ENCODE measurements at regions not wholly inside any gene's neighbourhood (a gene's known extent, or its start where the extent isn't known, plus 50 kb on each side); places are given as distances from the start of the nearest gene placed in this dataset.
"Not testable (repeated sequence)": the region's sequence is repeated elsewhere in the genome, so short reads cannot be mapped to it uniquely, and the experiment has no call there.

DNA sequence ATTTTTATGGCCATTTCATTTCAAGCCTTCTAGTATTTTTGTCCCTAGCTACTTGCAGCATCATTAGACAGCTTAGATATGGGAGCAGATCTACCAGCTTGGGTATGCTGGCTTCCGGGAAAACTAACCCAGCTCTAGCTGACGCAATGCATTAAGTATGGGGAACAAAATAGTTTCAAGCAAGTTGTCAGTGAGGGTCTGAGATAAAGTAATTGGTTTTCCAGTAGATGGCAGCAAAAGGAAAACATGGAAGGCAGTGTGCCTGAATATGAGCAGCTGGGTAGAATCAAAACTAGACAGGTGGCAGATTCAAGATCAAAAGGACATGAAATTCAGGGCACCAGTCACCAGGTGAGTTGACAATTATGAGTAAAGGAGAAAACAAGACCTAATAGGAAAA lies 340.9 kb upstream of the CTSO start:
- no peak overlapping the region for H3K4me3 ChIP-seq (ENCODE audit: low read length)
- H3K27ac ChIP-seq (ENCODE audit: low read length), result no peak overlapping the region
- H3K9ac ChIP-seq (ENCODE audit: low read depth, low read length), result no peak overlapping the region
- no peaks in the 10 kb centered on the region for H3K36me3 ChIP-seq (ENCODE audit: insufficient read depth, low read depth, low read length)
- no peaks in the 10 kb centered on the region; the same call in 1 of the 2 replicates for H3K4me1 ChIP-seq (ENCODE audit: insufficient read depth, low read length)
- H3K27me3 ChIP-seq (ENCODE audit: insufficient read depth, low read length), result no peaks in the 10 kb centered on the region
- H3K9me3 ChIP-seq (ENCODE audit: insufficient read depth, low read depth, low read length), result no peaks in the 10 kb centered on the region

DNA sequence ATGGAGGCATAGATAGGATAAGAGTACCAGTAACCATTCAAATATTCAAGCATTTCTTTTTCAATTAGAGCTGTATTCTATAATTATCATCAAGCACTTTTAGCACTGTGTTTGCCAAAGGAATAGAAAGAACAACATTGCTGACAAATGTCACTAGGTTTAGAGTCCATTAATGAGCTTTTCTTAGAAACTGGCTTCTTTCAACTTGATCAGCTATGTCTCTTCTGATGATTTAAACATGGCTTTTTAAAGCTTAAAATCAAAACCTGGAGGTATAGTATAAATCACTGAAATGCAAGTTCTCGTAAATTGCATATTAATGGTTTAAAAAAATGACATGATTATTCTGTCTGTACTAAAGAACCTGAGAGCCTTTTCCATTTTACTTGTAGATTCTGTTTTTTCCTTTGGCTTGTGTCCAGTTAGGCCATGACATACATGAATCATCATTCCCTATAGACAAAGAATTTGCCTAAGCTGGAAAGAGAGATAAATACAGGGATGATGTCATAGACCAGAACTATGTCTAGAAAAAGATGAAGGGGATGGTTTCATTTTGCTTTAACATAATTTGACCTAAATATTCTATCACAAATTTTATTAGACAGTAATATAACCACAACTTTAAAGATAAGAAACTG lies 340.1 kb upstream of the CTSO start:
- H3K27ac ChIP-seq (ENCODE audit: low read length), result no peak overlapping the region
- no peaks in the 10 kb centered on the region for H3K27me3 ChIP-seq (ENCODE audit: insufficient read depth, low read length)
- no peak overlapping the region for H3K4me3 ChIP-seq (ENCODE audit: low read length)
- H3K4me1 ChIP-seq (ENCODE audit: insufficient read depth, low read length), result no peaks in the 10 kb centered on the region; the same call in 1 of the 2 replicates
- no peaks in the 10 kb centered on the region for H3K9me3 ChIP-seq (ENCODE audit: insufficient read depth, low read depth, low read length)
- H3K36me3 ChIP-seq (ENCODE audit: insufficient read depth, low read depth, low read length), result no peaks in the 10 kb centered on the region
- no peak overlapping the region for H3K9ac ChIP-seq (ENCODE audit: low read depth, low read length)

DNA sequence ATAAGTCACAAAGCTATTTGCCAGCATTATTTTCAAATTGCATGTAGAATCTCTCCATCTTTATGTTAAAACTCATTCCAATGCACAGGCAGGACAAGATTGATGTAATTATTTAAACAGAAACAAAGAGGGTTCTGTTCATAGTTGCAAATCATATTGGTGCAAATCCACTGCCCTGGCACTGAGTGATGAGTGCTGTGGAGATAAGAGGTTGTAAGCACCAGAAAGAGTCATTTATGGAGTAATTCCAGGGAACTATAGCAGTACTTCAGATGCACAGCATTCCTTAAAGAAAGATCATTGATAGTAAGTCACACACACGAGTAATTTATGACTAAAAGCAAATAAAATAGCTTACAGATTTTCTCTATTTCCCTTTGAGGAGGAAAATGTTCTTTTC lies 337.7 kb upstream of the CTSO start:
- H3K9ac ChIP-seq (ENCODE audit: low read depth, low read length), result no peak overlapping the region
- no peaks in the 10 kb centered on the region for H3K9me3 ChIP-seq (ENCODE audit: insufficient read depth, low read depth, low read length)
- H3K36me3 ChIP-seq (ENCODE audit: insufficient read depth, low read depth, low read length), result no peaks in the 10 kb centered on the region
- no peaks in the 10 kb centered on the region for H3K27me3 ChIP-seq (ENCODE audit: insufficient read depth, low read length)
- no peaks in the 10 kb centered on the region; the same call in 1 of the 2 replicates for H3K4me1 ChIP-seq (ENCODE audit: insufficient read depth, low read length)
- no peak overlapping the region for H3K27ac ChIP-seq (ENCODE audit: low read length)
- H3K4me3 ChIP-seq (ENCODE audit: low read length), result no peak overlapping the region

DNA sequence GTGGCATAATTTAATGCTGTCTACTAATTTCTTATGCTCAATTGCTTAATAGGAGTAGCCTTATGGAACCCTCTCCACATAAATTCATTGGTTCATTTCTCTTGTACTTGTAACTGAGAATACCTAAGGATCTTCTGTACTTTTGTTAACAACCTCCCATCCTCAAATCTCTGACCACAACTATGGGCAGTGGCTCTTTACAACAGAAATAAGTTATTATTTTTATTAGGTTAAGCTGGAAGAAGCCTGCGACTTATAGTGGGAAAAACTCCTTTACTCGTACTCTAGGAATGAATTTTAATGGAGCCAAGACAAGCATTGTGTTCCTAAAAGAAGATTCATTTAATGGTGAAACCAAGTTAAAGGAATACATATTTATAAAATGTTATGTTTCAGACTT lies 337.1 kb upstream of the CTSO start:
- Histone ChIP-seq H3K9ac (ENCODE audit: low read depth, low read length) (no peak overlapping the region), H3K36me3 (ENCODE audit: insufficient read depth, low read depth, low read length) (no peaks in the 10 kb centered on the region), H3K9me3 (ENCODE audit: insufficient read depth, low read depth, low read length) (no peaks in the 10 kb centered on the region), H3K4me3 (ENCODE audit: low read length) (no peak overlapping the region; the same call in 1 of the 2 replicates), H3K27me3 (ENCODE audit: insufficient read depth, low read length) (no peaks in the 10 kb centered on the region), H3K4me1 (ENCODE audit: insufficient read depth, low read length) (no peaks in the 10 kb centered on the region; the same call in 1 of the 2 replicates), H3K27ac (ENCODE audit: low read length) (no peak overlapping the region)

DNA sequence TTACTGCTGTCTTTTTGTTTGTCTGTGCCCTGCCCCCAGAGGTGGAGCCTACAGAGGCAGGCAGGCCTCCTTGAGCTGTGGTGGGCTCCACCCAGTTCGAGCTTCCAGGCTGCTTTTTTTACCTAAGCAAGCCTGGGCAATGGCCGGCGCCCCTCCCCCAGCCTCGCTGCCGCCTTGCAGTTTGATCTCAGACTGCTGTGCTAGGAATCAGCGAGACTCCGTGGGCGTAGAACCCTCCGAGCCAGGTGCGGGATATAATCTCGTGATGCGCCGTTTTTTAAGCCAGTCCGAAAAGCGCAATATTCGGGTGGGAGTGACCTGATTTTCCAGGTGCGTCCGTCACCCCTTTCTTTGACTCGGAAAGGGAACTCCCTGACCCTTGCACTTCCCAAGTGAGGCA lies 336.4 kb upstream of the CTSO start:
- not testable (repeated sequence) for H3K4me1 ChIP-seq (ENCODE audit: insufficient read depth, low read length); H3K9ac ChIP-seq (ENCODE audit: low read depth, low read length); H3K9me3 ChIP-seq (ENCODE audit: insufficient read depth, low read depth, low read length); H3K4me3 ChIP-seq (ENCODE audit: low read length); H3K27me3 ChIP-seq (ENCODE audit: insufficient read depth, low read length); H3K36me3 ChIP-seq (ENCODE audit: insufficient read depth, low read depth, low read length); H3K27ac ChIP-seq (ENCODE audit: low read length)

DNA sequence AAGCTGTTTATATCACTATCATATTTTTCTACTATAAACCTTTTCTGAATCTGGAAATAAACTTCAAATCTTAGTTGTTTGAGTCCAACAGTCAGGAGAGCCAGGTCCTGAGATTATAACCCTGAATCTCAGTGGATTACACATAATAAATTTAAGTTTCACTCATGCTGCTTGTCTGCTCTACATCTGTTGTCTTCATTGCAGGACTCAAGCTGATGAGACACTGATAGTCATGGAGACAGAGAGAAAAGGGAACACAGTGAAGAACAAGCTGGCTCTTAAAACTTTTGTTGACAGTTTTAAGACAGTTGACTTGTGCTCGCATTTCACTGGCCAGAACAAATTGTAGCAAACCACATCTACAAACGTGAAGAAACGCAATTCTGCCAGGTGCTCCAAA lies 327.0 kb upstream of the CTSO start:
- no peak overlapping the region for H3K27ac ChIP-seq (ENCODE audit: low read length)
- H3K4me3 ChIP-seq (ENCODE audit: low read length), result no peak overlapping the region
- no peaks in the 10 kb centered on the region for H3K36me3 ChIP-seq (ENCODE audit: insufficient read depth, low read depth, low read length)
- no peaks in the 10 kb centered on the region; the same call in 1 of the 2 replicates for H3K9me3 ChIP-seq (ENCODE audit: insufficient read depth, low read depth, low read length)
- H3K9ac ChIP-seq (ENCODE audit: low read depth, low read length), result no peak overlapping the region
- H3K4me1 ChIP-seq (ENCODE audit: insufficient read depth, low read length), result no peaks in the 10 kb centered on the region
- no peaks in the 10 kb centered on the region for H3K27me3 ChIP-seq (ENCODE audit: insufficient read depth, low read length)

DNA sequence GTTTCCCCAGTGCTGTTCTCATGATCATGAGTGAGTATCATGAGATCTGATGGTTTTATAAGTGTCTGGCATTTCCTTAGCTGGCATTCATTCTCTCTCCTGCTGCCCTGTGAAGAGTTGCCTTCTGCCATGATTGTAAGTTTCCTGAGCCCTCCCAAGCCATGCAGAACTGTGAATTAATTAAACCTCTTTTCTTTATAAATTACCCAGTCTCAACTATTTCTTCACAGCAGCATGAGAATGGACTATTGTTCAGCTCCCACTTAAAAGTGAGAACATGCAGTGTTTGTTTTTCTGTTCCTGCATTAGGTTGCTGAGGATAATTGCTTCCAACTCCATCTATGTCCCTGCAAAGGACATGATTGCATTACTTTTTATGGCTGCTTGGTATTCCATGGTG lies 311.7 kb upstream of the CTSO start:
- Histone ChIP-seq H3K27me3 (ENCODE audit: insufficient read depth, low read length) (no peaks in the 10 kb centered on the region), H3K4me1 (ENCODE audit: insufficient read depth, low read length) (no peaks in the 10 kb centered on the region), H3K9ac (ENCODE audit: low read depth, low read length) (no peak overlapping the region), H3K9me3 (ENCODE audit: insufficient read depth, low read depth, low read length) (no peaks in the 10 kb centered on the region; the same call in 1 of the 2 replicates), H3K27ac (ENCODE audit: low read length) (no peak overlapping the region), H3K4me3 (ENCODE audit: low read length) (no peak overlapping the region), H3K36me3 (ENCODE audit: insufficient read depth, low read depth, low read length) (no peaks in the 10 kb centered on the region)

DNA sequence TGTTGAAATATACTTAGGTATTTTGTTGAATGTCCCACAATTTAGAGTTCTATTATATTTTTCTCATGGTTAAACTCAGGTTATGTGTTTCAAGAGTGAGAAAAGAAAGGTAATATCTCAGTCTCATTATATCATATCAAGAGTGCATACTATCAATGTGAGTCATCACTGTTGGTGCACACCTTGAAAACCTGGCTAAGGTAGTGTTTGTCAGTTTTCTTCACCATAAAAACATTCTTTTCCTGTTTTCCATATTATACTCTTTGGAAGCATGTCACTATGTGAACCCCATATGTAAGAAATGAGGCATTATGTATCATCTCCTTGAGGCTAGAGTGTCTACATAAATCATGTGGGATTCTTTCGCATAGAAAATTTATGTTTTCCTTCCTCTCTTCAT lies 307.6 kb upstream of the CTSO start:
- Histone ChIP-seq H3K36me3 (ENCODE audit: insufficient read depth, low read depth, low read length) (no peaks in the 10 kb centered on the region), H3K4me1 (ENCODE audit: insufficient read depth, low read length) (no peaks in the 10 kb centered on the region), H3K9me3 (ENCODE audit: insufficient read depth, low read depth, low read length) (no peaks in the 10 kb centered on the region; the same call in 1 of the 2 replicates), H3K27ac (ENCODE audit: low read length) (no peak overlapping the region), H3K4me3 (ENCODE audit: low read length) (no peak overlapping the region), H3K27me3 (ENCODE audit: insufficient read depth, low read length) (no peaks in the 10 kb centered on the region), H3K9ac (ENCODE audit: low read depth, low read length) (no peak overlapping the region)

DNA sequence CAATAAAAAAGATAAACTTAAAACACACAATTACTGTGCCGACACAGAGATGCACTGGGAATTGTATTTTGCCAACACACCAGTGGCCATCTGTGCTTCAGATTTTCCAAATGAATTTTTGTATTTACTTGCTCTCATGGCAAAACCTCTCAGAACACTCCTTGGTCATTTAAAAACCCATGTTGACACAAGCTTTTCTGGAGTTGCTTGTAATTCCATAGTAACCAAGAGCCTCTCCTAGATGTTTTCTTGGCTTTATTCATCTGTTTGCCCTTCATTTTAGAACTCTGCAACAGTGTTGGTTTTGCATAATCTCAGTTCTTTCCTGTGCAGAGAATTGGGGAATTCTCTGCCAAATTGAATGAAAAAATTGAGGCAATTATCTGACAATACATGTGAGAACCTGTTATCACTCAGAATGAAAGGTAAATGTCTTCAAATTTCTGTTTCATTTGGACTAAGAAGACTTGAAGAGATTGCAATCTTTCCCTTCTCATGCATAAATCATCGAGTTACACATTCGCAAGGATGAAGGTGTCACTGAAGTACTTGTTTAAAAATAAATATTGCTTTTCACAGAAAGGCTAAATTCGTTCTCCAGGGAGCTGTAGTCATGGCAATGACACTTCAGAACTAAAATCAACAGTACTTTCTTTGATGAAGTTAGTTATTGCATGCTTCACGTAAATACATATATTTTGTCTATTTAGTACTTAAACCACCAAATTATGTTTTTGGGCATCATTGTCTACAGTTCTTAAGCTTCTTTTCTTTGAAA lies 301.8 kb upstream of the CTSO start:
- Histone ChIP-seq H3K27ac (ENCODE audit: low read length) (no peak overlapping the region), H3K4me3 (ENCODE audit: low read length) (no peak overlapping the region), H3K36me3 (ENCODE audit: insufficient read depth, low read depth, low read length) (no peaks in the 10 kb centered on the region), H3K4me1 (ENCODE audit: insufficient read depth, low read length) (no peaks in the 10 kb centered on the region), H3K9ac (ENCODE audit: low read depth, low read length) (no peak overlapping the region), H3K9me3 (ENCODE audit: insufficient read depth, low read depth, low read length) (no peaks in the 10 kb centered on the region), H3K27me3 (ENCODE audit: insufficient read depth, low read length) (no peaks in the 10 kb centered on the region)

DNA sequence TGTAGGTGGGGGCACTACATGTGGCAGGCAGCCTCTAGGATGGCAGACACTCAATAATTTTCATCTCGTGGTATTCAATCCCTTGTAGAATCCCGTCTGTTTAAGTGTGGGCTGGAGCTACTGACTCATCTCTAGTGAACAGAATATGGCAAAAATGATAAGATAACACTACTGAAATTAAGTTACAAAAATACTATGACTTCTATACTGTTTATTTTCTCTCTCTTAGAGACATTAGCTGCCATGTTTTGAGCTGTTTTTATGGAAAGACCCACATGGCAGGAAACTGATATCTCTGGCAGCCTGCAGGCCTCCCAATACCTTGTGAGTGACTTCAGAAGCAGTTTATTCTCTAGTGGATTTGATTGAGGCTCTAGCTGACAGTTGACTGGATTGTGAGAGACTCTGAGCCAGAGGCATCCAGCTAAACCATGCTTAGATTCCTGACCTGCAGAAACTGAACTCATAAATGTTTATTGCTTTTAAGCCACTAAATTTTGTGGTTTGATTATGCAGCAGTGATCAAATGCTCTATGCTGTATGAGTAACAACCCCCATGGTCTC lies 298.8 kb upstream of the CTSO start:
- H3K27me3 ChIP-seq (ENCODE audit: insufficient read depth, low read length), result no peaks in the 10 kb centered on the region
- H3K4me3 ChIP-seq (ENCODE audit: low read length), result no peak overlapping the region
- no peaks in the 10 kb centered on the region for H3K4me1 ChIP-seq (ENCODE audit: insufficient read depth, low read length)
- no peaks in the 10 kb centered on the region for H3K9me3 ChIP-seq (ENCODE audit: insufficient read depth, low read depth, low read length)
- no peak overlapping the region for H3K27ac ChIP-seq (ENCODE audit: low read length)
- no peak overlapping the region for H3K9ac ChIP-seq (ENCODE audit: low read depth, low read length)
- H3K36me3 ChIP-seq (ENCODE audit: insufficient read depth, low read depth, low read length), result no peaks in the 10 kb centered on the region

DNA sequence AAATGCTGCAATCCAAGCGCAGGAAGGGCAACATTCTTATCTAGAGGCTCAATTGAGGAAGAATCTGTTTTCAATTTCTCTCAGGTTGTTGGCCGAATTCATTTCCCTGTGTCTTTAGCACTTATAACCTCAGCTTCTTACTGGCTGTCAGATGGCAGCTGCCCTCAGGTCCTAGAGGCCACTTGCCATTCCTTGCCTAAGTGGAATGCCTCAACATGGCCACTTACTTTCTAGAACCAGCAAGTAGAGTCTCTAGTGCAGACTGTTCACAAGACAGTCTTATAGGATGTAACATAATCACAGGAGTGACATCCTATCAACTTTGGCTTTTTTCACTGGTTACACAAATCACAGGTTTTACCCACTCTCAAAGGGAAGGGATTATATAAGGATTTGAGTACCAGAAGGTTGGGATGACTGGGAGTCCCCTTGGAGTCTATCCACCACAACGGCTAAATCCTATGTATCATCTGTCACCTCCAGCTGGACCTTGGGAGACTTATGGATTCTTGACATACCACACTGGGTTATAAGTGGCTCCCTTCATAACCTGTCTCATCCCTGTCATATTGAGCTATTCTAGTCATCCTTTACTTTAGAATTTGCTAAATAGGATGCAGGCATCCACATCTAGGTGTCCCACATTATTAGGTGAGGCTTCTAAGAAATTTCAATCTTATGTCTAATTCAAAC lies 297.9 kb upstream of the CTSO start:
- Histone ChIP-seq H3K9ac (ENCODE audit: low read depth, low read length) (no peak overlapping the region), H3K4me3 (ENCODE audit: low read length) (no peak overlapping the region), H3K4me1 (ENCODE audit: insufficient read depth, low read length) (no peaks in the 10 kb centered on the region), H3K9me3 (ENCODE audit: insufficient read depth, low read depth, low read length) (no peaks in the 10 kb centered on the region), H3K27ac (ENCODE audit: low read length) (no peak overlapping the region), H3K27me3 (ENCODE audit: insufficient read depth, low read length) (no peaks in the 10 kb centered on the region), H3K36me3 (ENCODE audit: insufficient read depth, low read depth, low read length) (no peaks in the 10 kb centered on the region)
